ENCODE measurements at regions not wholly inside any gene's neighbourhood (a gene's known extent, or its start where the extent isn't known, plus 50 kb on each side); places are given as distances from the start of the nearest gene placed in this dataset.

- 82% methylated on average over 6 of the region's 14 CpGs for WGBS (ENCODE audit: insufficient coverage, low coverage, low lambda C conversion rate, missing lambda C conversion rate)
- no peaks in the 10 kb centered on the region for H3K4me1 ChIP-seq
- H3K4me3 ChIP-seq, result no peak overlapping the region
- TF ChIP-seq CTCF (IDR thresholded peaks at IDR 0.05), result no peak
- TF ChIP-seq POLR2A (IDR thresholded peaks at IDR 0.05), result no peak
- ATAC-seq (no peak), DNase-seq (no peak)
- H3K36me3 ChIP-seq, result no peaks in the 10 kb centered on the region
- no peaks in the 10 kb centered on the region for H3K27me3 ChIP-seq
- H3K27ac ChIP-seq, result no peak overlapping the region
- no peaks in the 10 kb centered on the region for H3K9me3 ChIP-seq
- intact Hi-C loops (cut with DNase I), result no loop called here
Observed at GRCh38 chr15:31537770-31538592, 211.3 kb downstream of the KLF13 start.

GRCh38 chr15:31540633-31541032 lies 214.0 kb downstream of the KLF13 start:
- Histone ChIP-seq H3K36me3 (no peaks in the 10 kb centered on the region), H3K9me3 (no peaks in the 10 kb centered on the region), H3K27ac (no peak overlapping the region), H3K4me3 (no peak overlapping the region), H3K27me3 (no peaks in the 10 kb centered on the region), H3K4me1 (no peaks in the 10 kb centered on the region)
- ATAC-seq (peak; percentile 63 to 97 (median 80)), DNase-seq (no peak)
- no peak for TF ChIP-seq POLR2A (IDR thresholded peaks at IDR 0.05)
- TF ChIP-seq CTCF (IDR thresholded peaks at IDR 0.05), result no peak
- WGBS (ENCODE audit: insufficient coverage, low coverage, low lambda C conversion rate, missing lambda C conversion rate), result 61% methylated on average over 2 of the region's 2 CpGs
- intact Hi-C loops (cut with DNase I), result no loop called here

GRCh38 chr15:31544361-31544760 lies 217.7 kb downstream of the KLF13 start:
- intact Hi-C loops (cut with DNase I), result no loop called here
- H3K9me3 ChIP-seq, result no peaks in the 10 kb centered on the region
- no peaks in the 10 kb centered on the region for H3K4me1 ChIP-seq
- H3K4me3 ChIP-seq, result no peak overlapping the region
- ATAC-seq, result no peak
- H3K27ac ChIP-seq, result no peak overlapping the region
- H3K36me3 ChIP-seq, result no peaks in the 10 kb centered on the region
- no peak for DNase-seq
- TF ChIP-seq POLR2A (IDR thresholded peaks at IDR 0.05), result no peak
- no peak for TF ChIP-seq CTCF (IDR thresholded peaks at IDR 0.05)
- H3K27me3 ChIP-seq, result no peaks in the 10 kb centered on the region

GRCh38 chr15:31545257-31545656 lies 218.6 kb downstream of the KLF13 start:
- intact Hi-C loops (cut with DNase I), result no loop called here
- no peaks in the 10 kb centered on the region for H3K9me3 ChIP-seq
- no peaks in the 10 kb centered on the region for H3K36me3 ChIP-seq
- no peaks in the 10 kb centered on the region for H3K27me3 ChIP-seq
- DNase-seq, result no peak
- no peak overlapping the region for H3K4me3 ChIP-seq
- H3K4me1 ChIP-seq, result no peaks in the 10 kb centered on the region
- TF ChIP-seq CTCF (IDR thresholded peaks at IDR 0.05), result no peak
- TF ChIP-seq POLR2A (IDR thresholded peaks at IDR 0.05), result no peak
- no peak for ATAC-seq
- no peak overlapping the region for H3K27ac ChIP-seq

All from right lobe of liver (tissue), 6 donors.